ENCODE measurements at regions not wholly inside any gene's neighbourhood (a gene's known extent, or its start where the extent isn't known, plus 50 kb on each side); places are given as distances from the start of the nearest gene placed in this dataset.

- TF ChIP-seq, protein P1, sequence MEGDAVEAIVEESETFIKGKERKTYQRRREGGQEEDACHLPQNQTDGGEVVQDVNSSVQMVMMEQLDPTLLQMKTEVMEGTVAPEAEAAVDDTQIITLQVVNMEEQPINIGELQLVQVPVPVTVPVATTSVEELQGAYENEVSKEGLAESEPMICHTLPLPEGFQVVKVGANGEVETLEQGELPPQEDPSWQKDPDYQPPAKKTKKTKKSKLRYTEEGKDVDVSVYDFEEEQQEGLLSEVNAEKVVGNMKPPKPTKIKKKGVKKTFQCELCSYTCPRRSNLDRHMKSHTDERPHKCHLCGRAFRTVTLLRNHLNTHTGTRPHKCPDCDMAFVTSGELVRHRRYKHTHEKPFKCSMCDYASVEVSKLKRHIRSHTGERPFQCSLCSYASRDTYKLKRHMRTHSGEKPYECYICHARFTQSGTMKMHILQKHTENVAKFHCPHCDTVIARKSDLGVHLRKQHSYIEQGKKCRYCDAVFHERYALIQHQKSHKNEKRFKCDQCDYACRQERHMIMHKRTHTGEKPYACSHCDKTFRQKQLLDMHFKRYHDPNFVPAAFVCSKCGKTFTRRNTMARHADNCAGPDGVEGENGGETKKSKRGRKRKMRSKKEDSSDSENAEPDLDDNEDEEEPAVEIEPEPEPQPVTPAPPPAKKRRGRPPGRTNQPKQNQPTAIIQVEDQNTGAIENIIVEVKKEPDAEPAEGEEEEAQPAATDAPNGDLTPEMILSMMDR (IDR thresholded peaks at IDR 0.05; ENCODE audit: insufficient read depth, low read length) = no peak
- TF ChIP-seq, protein P2, sequence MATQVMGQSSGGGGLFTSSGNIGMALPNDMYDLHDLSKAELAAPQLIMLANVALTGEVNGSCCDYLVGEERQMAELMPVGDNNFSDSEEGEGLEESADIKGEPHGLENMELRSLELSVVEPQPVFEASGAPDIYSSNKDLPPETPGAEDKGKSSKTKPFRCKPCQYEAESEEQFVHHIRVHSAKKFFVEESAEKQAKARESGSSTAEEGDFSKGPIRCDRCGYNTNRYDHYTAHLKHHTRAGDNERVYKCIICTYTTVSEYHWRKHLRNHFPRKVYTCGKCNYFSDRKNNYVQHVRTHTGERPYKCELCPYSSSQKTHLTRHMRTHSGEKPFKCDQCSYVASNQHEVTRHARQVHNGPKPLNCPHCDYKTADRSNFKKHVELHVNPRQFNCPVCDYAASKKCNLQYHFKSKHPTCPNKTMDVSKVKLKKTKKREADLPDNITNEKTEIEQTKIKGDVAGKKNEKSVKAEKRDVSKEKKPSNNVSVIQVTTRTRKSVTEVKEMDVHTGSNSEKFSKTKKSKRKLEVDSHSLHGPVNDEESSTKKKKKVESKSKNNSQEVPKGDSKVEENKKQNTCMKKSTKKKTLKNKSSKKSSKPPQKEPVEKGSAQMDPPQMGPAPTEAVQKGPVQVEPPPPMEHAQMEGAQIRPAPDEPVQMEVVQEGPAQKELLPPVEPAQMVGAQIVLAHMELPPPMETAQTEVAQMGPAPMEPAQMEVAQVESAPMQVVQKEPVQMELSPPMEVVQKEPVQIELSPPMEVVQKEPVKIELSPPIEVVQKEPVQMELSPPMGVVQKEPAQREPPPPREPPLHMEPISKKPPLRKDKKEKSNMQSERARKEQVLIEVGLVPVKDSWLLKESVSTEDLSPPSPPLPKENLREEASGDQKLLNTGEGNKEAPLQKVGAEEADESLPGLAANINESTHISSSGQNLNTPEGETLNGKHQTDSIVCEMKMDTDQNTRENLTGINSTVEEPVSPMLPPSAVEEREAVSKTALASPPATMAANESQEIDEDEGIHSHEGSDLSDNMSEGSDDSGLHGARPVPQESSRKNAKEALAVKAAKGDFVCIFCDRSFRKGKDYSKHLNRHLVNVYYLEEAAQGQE (IDR thresholded peaks at IDR 0.05; ENCODE audit: insufficient replicate concordance, low read depth) = no peak
These were observed 856.9 kb downstream of the EPHA3 start for GRCh38 chr3:89964347-89964746.
